ENCODE measurements at regions not wholly inside any gene's neighbourhood (a gene's known extent, or its start where the extent isn't known, plus 50 kb on each side); places are given as distances from the start of the nearest gene placed in this dataset.

DNA sequence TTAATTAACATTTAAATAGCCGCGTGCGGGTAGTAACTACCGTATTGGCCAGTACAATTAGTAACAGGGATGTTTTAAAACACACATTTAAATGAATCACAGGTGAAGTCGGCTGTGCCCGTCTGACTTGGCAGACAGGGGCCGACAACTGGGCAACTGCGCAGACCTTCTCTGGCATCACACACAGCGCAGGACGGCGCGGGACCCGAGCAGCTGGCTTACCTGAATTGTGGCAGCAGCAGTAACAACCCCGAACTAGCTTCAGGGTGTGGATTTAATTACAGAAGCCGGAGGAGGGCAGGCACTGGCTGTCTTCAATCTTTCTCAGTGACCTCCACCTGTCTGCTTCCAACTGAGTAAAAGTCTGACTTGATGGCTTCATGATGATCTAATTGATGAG is 91.7 kb downstream of the DACT2 start:
- ChIA-PET CTCF (no interaction called here), POLR2A (no interaction called here)
- no peak overlapping the region for H3K4me3 ChIP-seq (ENCODE audit: low read depth, low read length)
- TF ChIP-seq, protein P1, sequence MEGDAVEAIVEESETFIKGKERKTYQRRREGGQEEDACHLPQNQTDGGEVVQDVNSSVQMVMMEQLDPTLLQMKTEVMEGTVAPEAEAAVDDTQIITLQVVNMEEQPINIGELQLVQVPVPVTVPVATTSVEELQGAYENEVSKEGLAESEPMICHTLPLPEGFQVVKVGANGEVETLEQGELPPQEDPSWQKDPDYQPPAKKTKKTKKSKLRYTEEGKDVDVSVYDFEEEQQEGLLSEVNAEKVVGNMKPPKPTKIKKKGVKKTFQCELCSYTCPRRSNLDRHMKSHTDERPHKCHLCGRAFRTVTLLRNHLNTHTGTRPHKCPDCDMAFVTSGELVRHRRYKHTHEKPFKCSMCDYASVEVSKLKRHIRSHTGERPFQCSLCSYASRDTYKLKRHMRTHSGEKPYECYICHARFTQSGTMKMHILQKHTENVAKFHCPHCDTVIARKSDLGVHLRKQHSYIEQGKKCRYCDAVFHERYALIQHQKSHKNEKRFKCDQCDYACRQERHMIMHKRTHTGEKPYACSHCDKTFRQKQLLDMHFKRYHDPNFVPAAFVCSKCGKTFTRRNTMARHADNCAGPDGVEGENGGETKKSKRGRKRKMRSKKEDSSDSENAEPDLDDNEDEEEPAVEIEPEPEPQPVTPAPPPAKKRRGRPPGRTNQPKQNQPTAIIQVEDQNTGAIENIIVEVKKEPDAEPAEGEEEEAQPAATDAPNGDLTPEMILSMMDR (IDR thresholded peaks at IDR 0.05; ENCODE audit: low read depth, low read length): no peak
- no peak overlapping the region for H3K27ac ChIP-seq (ENCODE audit: low read depth, low read length)
- no peak for DNase-seq (ENCODE audit: low read depth, low spot score)
- no peaks in the 10 kb centered on the region for H3K27me3 ChIP-seq (ENCODE audit: control insufficient read depth, insufficient read depth, low read length)
- H3K9me3 ChIP-seq (ENCODE audit: control insufficient read depth, insufficient read depth, low read length): peaks cover 31% of the 10 kb centered on the region

DNA sequence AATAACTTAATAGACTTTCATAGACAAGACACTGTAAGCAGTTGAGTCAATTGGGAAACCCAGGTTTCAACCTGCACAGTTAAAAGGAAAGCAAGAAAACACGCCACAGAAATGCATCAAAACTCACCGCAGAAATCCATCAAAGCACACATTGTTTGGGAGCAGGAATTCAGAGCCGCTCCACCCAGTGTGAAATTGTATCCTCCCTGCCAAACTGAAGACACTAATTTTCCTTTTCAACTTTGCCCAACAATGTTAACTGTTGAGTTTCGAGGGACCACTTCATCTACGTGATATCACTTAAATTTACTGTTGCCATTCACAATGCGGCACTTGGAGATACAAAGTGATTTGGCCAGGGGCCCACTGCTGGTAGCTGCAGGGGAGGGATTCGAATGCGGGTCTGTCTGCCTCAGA is 92.7 kb downstream of the DACT2 start:
- CTCF ChIA-PET: no interaction called here
- no peak for DNase-seq (ENCODE audit: low read depth, low spot score)
- Histone ChIP-seq H3K4me3 (ENCODE audit: low read depth, low read length) (no peak overlapping the region), H3K27me3 (ENCODE audit: control insufficient read depth, insufficient read depth, low read length) (no peaks in the 10 kb centered on the region), H3K9me3 (ENCODE audit: control insufficient read depth, insufficient read depth, low read length) (peaks cover 40% of the 10 kb centered on the region), H3K27ac (ENCODE audit: low read depth, low read length) (no peak overlapping the region)
- POLR2A ChIA-PET: no interaction called here
- TF ChIP-seq, protein P1 (IDR thresholded peaks at IDR 0.05; ENCODE audit: low read depth, low read length): no peak

DNA sequence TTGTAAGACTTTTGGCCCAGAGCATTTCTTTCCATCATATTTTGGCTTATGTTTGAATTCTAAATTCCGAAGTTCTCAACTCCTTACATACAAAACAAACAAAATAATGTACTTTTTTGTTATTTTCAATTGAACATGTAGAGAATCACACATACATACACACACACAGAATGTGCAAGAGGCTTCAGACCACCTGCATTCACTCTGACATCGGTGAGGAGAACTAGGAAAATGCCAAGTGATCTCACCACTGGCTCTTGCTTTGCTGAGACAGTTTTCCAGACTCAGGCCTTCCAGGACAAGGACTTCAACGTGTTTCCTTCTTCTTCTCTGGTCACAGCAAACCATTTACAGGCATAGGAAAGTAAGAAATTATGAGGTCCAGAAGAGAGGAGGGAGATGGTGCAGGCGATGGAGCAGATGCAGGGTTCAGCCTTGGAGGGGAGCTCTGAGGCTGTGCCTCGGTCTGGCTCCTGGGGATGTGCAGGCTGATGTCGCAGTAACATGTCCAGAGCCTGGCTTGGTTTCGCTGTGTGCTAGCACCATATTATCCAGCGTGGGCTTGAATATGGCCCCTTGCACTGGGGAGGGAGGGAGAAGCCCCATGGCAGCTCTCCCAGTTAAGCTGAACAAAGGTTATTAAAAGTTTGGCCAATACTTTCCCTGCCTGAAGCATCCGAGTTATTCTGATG is 93.4 kb downstream of the DACT2 start:
- POLR2A ChIA-PET: no interaction called here
- CTCF ChIA-PET: no interaction called here
- Histone ChIP-seq H3K4me3 (ENCODE audit: low read depth, low read length) (no peak overlapping the region), H3K27me3 (ENCODE audit: control insufficient read depth, insufficient read depth, low read length) (no peaks in the 10 kb centered on the region), H3K9me3 (ENCODE audit: control insufficient read depth, insufficient read depth, low read length) (peaks cover 46% of the 10 kb centered on the region), H3K27ac (ENCODE audit: low read depth, low read length) (no peak overlapping the region)
- no peak for DNase-seq (ENCODE audit: low read depth, low spot score)
- TF ChIP-seq, protein P1 (IDR thresholded peaks at IDR 0.05; ENCODE audit: low read depth, low read length): no peak

DNA sequence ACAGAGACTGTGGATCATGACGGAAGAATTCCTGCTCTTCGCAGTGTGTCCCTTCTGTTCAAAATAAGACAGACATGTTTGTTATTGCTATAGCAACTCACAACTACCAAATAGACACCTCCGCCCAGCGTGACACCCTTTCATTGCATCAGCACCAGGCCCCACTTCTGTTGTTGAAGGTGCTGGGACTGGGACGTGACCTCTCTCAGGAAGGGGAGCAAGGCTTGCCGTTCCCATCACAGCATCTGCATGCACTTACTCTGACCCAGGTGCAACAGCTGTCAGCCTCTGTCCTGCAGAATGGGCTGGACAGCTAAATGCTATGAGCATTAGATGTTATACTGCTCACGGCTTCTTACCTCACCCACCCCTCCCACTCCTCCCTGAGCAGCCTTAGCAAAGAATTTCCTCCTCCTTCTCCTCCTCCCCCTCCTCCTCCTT is 94.1 kb downstream of the DACT2 start:
- POLR2A ChIA-PET: no interaction called here
- H3K27ac ChIP-seq (ENCODE audit: low read depth, low read length): no peak overlapping the region
- H3K4me3 ChIP-seq (ENCODE audit: low read depth, low read length): no peak overlapping the region
- no peak for DNase-seq (ENCODE audit: low read depth, low spot score)
- H3K27me3 ChIP-seq (ENCODE audit: control insufficient read depth, insufficient read depth, low read length): no peaks in the 10 kb centered on the region
- TF ChIP-seq, protein P1 (IDR thresholded peaks at IDR 0.05; ENCODE audit: low read depth, low read length): no peak
- CTCF ChIA-PET: no interaction called here
- H3K9me3 ChIP-seq (ENCODE audit: control insufficient read depth, insufficient read depth, low read length): peaks cover 40% of the 10 kb centered on the region

DNA sequence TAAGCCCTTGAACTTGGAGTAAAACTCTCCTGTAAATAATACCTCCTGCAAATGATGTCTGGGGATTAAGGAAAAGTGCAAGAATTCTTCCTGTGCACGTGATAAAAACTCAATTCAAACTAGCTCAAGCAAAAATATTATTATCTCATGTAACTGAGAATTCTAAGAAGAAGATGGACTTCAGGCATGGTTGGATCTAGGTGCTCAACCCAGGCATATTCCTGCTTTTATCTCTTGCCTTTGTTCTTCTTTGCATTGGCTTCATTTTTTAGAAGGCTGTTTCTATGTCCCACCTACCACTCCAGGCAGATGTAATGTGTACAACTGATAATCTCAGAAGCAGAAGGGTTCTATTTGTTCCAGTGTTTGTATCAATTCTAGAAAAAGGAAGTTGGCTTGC is 95.8 kb downstream of the DACT2 start:
- TF ChIP-seq, protein P1 (IDR thresholded peaks at IDR 0.05; ENCODE audit: low read depth, low read length): no peak
- H3K9me3 ChIP-seq (ENCODE audit: control insufficient read depth, insufficient read depth, low read length): peaks cover 36% of the 10 kb centered on the region
- no peak overlapping the region for H3K27ac ChIP-seq (ENCODE audit: low read depth, low read length)
- POLR2A ChIA-PET: no interaction called here
- CTCF ChIA-PET: no interaction called here
- no peak for DNase-seq (ENCODE audit: low read depth, low spot score)
- no peak overlapping the region for H3K4me3 ChIP-seq (ENCODE audit: low read depth, low read length)
- no peaks in the 10 kb centered on the region for H3K27me3 ChIP-seq (ENCODE audit: control insufficient read depth, insufficient read depth, low read length)
